ENCODE measurements at regions not wholly inside any gene's neighbourhood (a gene's known extent, or its start where the extent isn't known, plus 50 kb on each side); places are given as distances from the start of the nearest gene placed in this dataset.

DNA sequence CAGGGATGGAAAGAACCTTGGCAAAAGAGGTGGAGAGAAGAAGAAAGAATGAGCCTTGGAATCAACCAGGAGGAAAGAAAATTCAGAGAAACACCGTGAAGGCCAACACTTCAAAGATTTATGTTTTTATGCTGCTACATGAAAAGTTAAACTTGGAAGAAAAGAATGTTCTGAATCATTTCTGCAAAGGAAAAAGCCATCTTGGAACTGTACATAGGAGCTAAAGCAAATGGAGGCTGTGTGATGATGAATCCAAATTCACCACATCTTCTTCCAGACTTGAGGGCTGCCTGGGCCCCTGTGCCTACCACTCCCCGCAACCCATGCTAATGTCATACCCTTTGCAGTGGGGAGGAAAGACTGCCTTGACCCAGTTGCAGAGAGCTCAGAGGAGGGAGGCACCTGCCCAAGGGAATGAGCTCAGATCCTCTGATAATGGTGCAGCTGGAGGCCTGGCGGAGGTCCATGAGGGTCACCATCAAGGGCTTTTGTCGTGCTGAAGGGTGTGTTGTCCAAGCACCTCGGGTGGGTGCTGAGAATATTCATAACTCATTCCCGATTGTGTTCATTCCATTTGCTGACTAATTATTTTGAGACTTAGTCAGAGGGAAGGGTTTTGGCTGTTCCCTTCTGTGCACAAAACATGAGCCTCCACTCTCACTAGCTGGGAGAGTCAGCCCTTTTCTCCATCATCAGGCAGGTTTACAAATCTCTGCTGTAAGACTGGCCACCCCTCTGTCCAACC lies 245.8 kb upstream of the JAG1 start:
- 90% methylated on average over 6 of the region's 6 CpGs; no CpG with 5 or more reads in 1 of the 2 experiments for WGBS, 2 experiments (ENCODE audit: extremely low coverage in 1 of 2, insufficient coverage in 1 of 2, insufficient read length in 1 of 2, insufficient replicate concordance in 2 of 2, low coverage in 1 of 2, low lambda C conversion rate in 2 of 2, missing lambda C conversion rate in 1 of 2)
- Histone ChIP-seq H4K5ac (ENCODE audit: insufficient read length, low read depth, low read length) (no peak overlapping the region), H3K56ac (replicated peaks; ENCODE audit: insufficient read length, low read depth, low read length) (no peak overlapping the region), H3K27me3 (replicated peaks in 1 of 4; ENCODE audit: control insufficient read depth in 3 of 4, extremely low read depth in 1 of 4, insufficient read depth in 3 of 4, low read length in 3 of 4) (no peaks in the 10 kb centered on the region), H3K23ac (ENCODE audit: insufficient read length) (no peak overlapping the region), H2BK15ac (ENCODE audit: low read length) (no peak overlapping the region), H4K8ac (ENCODE audit: extremely low read depth, insufficient read depth, low read length) (no peak overlapping the region), H3K23me2 (ENCODE audit: low read depth, low read length) (no peaks in the 10 kb centered on the region; the same call in 1 of the 2 replicates), H3K36me3 (ENCODE audit: control insufficient read depth in 2 of 4, insufficient read depth in 4 of 4, low read length in 3 of 4) (no peaks in the 10 kb centered on the region), H3K14ac (ENCODE audit: insufficient read length) (no peak overlapping the region), H3K18ac (ENCODE audit: extremely low read depth, low read length) (no peak overlapping the region), H4K91ac (replicated peaks; ENCODE audit: insufficient read length, low read length) (no peak overlapping the region), H2BK5ac (ENCODE audit: low read depth, low read length) (no peak overlapping the region), H3K27ac (ENCODE audit: low read depth, low read length) (no peak overlapping the region), H2AK5ac (ENCODE audit: low read depth, low read length) (no peak overlapping the region), H3K9me3 (ENCODE audit: insufficient read depth in 2 of 2, low read depth in 1 of 2, low read length in 1 of 2) (no peaks in the 10 kb centered on the region), H2BK12ac (ENCODE audit: low read depth, low read length) (no peak overlapping the region), H3K4me2 (ENCODE audit: insufficient read depth in 1 of 2, low read depth in 2 of 2, low read length in 2 of 2) (no peak overlapping the region), H3K4me3 (ENCODE audit: extremely low read depth in 1 of 4, insufficient read depth in 2 of 4, low read depth in 3 of 4, low read length in 4 of 4) (no peak overlapping the region), H2AFZ (ENCODE audit: low read length) (no peak overlapping the region), H4K20me1 (replicated peaks in 1 of 2; ENCODE audit: control insufficient read depth in 1 of 2, insufficient read depth in 2 of 2, low read length in 2 of 2) (no peaks in the 10 kb centered on the region), H2BK20ac (ENCODE audit: low read length) (no peak overlapping the region), H3K79me1 (ENCODE audit: low read depth, low read length) (no peaks in the 10 kb centered on the region; the same call in 1 of the 2 replicates), H2BK120ac (replicated peaks; ENCODE audit: low read depth, low read length) (no peak overlapping the region), H3K4ac (replicated peaks; ENCODE audit: insufficient read length, low read depth, low read length) (no peak overlapping the region), H3K4me1 (replicated peaks in 1 of 4; ENCODE audit: control insufficient read depth in 3 of 4, insufficient read depth in 4 of 4, low read length in 3 of 4) (no peaks in the 10 kb centered on the region; a peak in 1 of 7 replicates), H3K79me2 (ENCODE audit: control insufficient read depth in 1 of 2, insufficient read depth in 2 of 2, low read length in 2 of 2) (no peaks in the 10 kb centered on the region), H3K9ac (replicated peaks in 1 of 4; ENCODE audit: extremely low read depth in 1 of 4, low read depth in 3 of 4, low read length in 3 of 4) (no peak overlapping the region)
- TF ChIP-seq KDM4A (IDR thresholded peaks at IDR 0.05; ENCODE audit: low read depth, low read length, severe bottlenecking): no peak
- no peak for TF ChIP-seq RAD21 (IDR thresholded peaks at IDR 0.05 in 1 of 2, conservative IDR thresholded peaks at IDR 0.05 in 1 of 2; ENCODE audit: low read depth in 2 of 2, low read length in 2 of 2)
- TF ChIP-seq MAX (IDR thresholded peaks at IDR 0.05): no peak
- no peak for TF ChIP-seq CBX8 (IDR thresholded peaks at IDR 0.05; ENCODE audit: borderline replicate concordance, low read depth, low read length)
- TF ChIP-seq TAF7 (optimal IDR thresholded peaks at IDR 0.05; ENCODE audit: borderline replicate concordance, low read depth, low read length): no peak
- TF ChIP-seq RNF2 (IDR thresholded peaks at IDR 0.05; ENCODE audit: borderline replicate concordance, low read depth, low read length, missing control alignments, poor library complexity, severe bottlenecking): no peak
- no peak for TF ChIP-seq POU5F1 (IDR thresholded peaks at IDR 0.05; ENCODE audit: low read depth, low read length)
- DNase-seq (ENCODE audit: low read depth in 1 of 2, low spot score in 2 of 2) (no peak), FAIRE-seq (no peak)
- ChIA-PET CTCF (ENCODE audit: partially characterized antibody) (interaction anchor here (0.6 to 1.2 kb wide), 2 partner anchors 17 to 946 kb away, joined by 3 read pairs; no protein-coding TSS in a partner anchor), POLR2A (ENCODE audit: partially characterized antibody) (no interaction called here)

Data from H1 (cell line).